Stimulated activated CD8-positive, alpha-beta memory T cell treated with anti-CD3 and anti-CD28 coated beads, Interleukin-12 subunit alpha, Interleukin-12 subunit beta, amount 100 ng/mL, for 1 hour (primary cell): ENCODE measurements at regions not wholly inside any gene's neighbourhood (a gene's known extent, or its start where the extent isn't known, plus 50 kb on each side); places are given as distances from the start of the nearest gene placed in this dataset.

Experiments
- DNase-seq: peaks from one replicate; pipeline ENCODE4 v3.0.0-alpha.2; 2020; ENCODE audit warnings: low read depth

DNA sequence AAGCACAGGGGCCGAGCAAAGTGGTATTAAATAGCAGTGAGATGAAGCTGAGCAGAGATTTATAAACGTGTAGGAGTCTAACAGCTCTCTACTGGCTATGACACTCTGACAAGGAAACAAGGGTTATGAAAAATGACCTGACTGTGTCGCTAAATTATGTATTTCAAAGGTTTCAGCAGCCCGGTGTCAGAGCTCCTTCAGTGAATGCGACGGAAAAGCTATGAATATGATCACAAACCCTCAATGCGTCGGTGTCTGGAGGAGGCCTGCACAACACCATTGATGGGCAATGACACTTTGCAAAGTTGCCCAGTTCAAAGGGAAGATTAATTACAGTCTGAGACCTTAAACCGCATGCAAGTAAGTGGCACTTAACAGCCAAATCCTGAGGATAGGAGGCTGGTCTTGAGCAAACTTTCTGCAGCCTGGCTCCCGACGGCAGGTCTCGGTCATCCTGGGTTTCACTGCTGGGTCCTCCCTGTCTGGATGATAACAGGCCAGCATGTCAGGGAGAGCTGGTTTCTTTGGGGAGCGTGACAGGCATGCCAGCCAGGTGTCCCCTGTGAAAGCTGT is 615.1 kb upstream of the SALL3 start:
- DNase-seq = no peak

DNA sequence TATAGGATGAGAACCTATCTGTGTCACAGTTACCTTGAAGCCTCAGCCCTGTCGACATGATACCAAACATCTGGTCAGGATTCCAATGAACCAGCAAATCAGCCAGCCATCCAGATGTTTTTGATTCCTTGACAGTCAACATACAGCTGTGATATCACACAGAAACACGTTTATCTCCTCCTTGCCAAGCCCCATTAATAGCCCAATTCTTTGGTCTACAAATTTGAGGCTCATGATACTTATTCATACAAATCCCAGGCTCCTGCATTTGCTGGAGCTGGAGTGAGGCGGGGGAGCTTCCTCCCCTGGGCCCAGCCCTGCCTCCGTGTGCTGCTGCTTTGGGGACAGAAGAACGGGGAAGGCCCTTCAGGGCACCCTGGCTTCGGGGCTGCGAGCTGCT is 611.6 kb upstream of the SALL3 start:
- DNase-seq = no peak

DNA sequence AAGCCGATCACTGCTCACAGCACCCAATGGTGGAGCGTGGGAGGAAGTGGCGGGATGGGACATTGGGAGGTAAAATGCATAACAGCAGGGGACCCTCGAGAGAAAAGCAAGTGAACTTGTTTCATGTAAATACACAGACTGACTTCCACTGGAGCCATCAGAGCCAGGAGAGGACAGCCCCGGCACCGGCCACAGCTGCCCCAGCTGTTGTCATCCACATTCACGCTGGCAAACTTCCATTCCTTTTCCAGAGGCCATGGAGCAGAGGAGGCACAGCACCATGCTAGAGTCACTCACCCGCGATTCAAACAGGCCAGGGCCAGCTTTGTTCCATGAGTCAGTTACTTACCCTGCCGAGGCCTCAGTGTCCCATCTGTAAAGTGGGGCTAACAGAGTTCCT is 610.9 kb upstream of the SALL3 start:
- DNase-seq = no peak

DNA sequence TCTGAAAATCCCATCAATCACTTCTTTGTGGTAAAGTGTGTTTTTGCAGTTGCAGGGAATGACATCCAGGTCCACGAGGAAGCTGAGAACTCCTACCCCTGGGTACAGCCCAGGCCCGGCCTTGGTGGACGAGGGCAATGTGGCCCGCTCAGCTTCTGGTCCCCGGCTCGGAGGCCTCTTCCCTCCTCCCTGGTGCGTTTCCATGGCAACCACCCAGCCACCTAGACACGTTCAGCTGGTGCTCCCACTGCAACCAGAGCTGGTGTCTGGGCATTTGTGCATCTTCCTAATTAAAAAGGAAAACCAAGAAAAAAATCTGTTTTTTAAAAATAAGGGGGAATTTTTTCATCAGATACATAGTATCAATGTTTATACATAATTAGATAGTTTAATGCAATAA is 603.6 kb upstream of the SALL3 start:
- DNase-seq = no peak

DNA sequence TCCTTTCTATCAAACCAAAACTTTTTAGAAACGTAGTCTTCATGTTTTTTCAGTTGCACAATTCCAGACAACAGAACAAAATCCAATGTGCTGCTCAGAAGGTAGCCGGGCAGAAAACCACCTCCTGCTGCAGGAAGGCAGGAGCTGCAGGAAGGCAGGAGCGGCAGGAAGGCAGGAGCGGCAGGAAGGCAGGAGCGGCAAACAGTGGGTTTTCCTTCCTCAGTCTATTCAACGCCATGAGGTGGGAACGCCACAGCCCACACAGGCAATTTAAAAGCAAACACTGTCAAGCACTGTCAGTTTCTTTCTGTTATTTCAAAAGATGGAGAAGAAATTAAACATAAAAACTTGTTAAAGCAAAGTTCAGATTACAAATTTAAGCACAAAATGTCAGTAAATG is 601.2 kb upstream of the SALL3 start:
- no peak for DNase-seq

DNA sequence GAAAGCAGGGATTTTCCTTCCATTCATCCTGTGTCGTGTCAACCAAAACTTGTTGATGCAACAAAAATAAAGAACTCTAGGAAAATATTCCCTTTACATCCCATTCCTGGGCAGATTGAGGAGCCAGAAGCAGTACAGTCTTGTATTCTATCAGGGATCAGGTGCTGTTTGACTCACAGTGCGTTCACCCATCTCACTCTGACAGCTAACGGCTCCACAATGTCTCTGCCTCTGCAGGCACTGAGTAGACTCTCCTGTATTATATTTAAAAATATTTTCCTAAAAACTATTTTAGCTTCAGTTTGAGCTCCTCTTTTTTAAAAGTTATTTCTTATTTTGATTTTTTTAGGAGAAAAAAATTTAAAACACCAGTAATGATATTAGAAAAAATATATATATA is 600.6 kb upstream of the SALL3 start:
- no peak for DNase-seq

DNA sequence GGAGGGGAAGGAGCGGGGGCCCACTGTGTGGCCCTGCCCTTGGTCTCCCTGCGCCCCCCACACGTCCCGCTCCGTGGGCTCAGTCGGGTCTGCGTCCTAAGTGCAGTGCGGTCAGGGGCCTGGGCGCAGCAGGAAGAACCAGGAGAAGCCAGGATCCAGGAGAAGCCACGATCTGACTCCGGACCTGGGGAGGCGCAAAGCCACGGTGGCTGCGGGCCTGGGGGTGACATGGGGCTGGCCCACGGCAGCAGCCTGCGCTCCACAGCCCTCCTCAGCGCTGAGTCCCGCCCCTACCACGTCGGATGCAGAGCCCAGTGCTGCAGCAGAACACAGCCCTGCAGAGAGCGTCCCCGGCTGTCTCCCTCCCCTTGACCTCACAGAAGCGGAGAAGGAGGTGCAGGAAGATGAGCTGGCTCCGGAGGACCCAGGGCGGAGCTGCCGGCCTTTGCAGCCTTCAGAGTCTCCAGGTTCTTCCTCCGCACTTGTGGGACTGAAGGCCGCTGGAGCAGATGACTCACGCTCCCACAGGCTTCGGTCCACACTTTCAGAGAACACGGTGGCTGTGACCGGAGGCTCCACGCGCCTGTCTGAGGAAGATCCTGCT is 589.2 kb upstream of the SALL3 start:
- no peak for DNase-seq

DNA sequence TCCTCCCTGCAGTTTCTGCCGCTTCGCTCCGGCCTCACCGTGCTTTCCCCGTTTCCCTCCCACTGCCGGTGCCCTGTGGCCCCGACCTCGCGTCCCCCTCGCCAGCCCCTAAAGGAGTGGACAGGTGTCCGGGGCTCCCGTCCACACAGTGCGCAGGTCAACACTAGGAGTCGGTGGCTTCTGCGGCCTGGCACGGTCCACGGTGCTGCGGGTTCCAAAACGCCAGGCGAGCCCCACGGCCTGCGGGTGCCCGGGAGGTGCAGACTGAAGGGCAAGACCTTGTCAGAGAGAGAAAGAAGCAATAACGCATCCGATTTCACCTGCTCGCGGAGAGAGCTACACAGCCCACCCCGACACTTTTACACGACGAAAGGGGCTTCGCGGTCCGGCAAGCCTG is 588.7 kb upstream of the SALL3 start:
- no peak for DNase-seq

DNA sequence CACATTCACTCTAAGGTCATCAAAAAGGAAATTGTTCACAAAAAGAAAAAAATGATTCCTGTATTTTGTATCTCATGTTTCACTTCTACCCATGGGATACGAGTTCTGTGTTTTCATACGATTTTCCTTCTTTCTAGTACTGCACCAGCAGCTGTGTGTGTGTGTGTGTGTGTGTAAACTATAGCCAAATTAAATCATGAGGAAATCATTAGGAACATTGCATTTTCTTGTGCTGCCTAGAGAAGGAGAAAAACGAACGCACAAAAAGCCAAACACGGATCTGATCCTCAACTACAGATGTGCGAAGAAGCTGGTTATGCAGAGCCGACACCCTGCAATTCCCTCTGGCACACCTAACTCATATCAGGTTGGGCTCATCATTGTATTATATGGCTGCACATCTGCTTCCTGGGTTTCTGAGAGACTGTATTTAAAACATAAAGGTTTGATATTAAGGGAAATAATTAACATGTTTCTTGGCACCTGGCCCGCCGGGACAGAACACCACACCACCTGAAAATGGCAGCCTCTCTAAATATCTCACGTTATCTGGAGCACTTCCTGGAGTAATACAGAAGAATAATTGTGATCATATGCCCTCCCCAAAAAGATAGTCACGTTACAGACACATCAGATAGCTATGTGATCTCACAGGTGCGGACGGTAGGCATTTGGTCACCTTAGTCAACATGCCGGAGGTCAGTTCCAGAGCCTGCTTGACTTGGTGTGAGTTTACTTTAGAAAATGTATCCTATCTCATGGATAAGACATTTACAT is 586.3 kb upstream of the SALL3 start:
- no peak for DNase-seq

DNA sequence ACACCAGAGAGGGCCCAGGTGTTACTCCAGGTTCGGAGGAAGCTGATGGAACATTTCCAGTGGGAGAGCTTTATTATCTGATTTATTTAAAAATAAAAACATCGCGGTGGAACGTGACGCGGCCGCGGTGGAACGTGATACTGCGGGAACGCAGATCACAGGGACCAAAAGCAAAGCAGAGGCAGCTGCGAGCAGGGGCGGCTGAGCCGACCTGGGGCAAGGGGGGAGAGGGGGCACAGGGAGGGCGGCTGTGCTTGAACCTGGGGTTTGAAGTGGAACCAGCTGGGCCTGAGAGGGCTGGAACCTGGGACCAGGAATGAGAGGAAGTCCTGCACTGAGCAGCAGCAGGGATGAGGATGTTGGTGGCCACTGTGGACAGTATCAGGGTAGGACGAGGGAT is 583.5 kb upstream of the SALL3 start:
- DNase-seq = no peak

DNA sequence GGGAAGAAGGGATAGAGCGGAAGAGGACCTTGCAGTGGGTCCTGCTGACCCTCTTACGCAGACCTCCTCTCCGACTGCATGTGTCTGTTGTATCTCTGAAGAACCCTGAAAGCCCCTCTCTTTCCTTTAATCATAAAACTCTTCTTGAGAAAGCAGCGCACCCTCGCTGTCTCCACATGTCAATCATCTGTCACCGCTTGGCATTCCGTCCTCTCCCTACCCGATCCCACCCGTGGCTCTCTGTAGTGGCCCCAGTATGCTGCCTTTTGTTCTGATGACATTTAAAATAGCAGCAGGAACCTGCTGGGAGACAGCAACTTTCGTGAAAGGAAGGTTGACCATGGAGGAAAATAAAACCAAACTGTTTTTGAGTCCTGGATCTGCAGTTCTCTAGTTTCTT is 582.9 kb upstream of the SALL3 start:
- DNase-seq = no peak

DNA sequence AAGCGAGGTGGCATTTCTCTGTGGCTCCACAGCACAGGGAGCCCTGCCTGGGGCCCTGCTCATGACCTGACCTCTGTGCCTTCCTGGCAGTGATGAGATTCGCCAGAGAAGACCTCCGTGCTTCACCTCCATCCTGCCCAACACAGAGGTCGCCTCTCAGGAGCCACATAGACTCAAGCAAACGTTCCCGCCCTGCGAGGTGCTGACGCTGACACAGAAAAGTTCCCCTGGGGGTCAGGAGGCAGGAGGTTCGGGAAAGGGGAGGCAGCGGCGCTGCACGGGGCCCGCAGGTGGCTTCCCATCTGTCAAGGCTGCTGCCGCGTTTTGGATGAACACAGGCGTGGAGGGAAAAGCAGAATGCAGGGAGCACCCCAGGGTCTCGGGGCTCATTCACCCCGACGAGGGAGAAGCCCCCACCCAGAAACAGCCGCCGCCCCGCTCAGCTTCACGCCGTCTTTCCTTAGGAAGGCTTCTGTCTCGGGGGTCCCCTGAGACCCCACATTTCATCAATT is 579.6 kb upstream of the SALL3 start:
- no peak for DNase-seq

DNA sequence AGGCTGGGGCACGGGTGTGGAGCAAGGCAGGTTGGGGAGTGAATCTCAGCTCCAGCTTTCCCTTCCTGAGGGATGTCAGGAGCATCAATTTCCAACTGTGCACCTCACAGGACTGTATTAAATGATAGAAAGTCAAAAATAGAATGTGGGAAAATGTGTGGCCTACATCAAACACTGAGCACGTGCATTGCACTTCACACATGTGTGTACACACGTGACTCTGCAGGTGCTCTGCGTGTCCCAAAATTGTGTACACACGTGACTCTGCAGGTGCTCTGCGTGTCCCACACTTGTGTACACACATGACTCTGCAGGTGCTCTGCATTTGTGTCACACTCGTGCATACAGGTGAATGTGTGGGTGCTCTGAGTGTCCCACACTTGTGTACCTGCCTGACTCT is 577.2 kb upstream of the SALL3 start:
- DNase-seq = no peak

DNA sequence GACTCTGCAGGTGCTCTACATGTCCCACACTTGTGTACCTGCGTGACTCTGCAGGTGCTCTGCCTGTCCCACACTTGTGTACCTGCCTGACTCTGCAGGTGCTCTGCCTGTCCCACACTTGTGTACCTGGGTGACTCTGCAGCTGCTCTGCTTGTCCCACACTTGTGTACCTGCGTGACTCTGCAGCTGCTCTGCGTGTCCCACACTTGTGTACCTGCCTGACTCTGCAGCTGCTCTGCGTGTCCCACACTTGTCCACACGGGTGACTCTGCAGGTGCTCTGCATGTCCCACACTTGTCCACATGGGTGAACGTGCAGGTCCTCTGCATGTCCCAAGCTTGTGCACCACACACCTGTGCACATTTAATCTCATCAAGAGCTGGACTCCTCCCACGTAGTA is 576.7 kb upstream of the SALL3 start:
- no peak for DNase-seq

DNA sequence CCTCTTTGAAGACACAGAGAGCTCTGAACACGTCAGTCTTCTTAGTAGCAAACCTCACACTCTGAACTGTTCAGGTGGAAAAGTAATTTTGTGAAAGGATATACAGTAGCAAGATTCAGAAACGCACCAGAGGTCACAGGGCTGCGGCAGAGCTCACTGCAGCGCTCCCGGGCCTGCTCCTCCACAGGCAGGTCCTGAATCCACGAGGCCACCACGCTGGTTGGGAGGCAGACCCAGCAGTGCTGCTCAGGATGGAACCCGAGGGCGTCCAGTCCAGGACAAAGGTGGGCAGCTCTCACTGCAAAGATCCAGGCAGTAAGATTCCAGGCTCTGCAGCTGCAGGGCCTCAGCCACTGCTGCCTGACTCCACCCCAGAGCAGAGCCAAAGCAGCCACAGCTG is 576.2 kb upstream of the SALL3 start:
- DNase-seq = no peak

DNA sequence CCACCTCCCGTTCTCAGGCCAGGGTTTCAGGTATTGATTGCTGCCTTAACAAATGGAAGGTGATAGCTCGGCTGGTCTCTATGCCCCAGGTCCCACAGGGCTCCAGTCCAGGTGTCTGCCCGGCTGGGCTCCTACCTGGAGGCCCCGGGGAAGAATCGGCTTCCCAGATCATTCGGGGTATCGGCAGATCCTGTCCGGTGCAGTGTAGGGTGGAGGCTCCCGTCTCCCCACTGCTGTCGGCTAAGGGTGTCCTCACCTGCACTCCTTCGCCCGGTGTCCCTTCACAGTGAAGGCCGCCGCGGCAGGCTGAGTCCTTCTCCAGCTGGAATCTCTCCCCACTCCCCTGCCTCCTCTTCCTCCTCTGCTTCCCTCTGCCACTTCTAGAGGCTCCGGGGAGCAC is 573.9 kb upstream of the SALL3 start:
- DNase-seq = no peak

DNA sequence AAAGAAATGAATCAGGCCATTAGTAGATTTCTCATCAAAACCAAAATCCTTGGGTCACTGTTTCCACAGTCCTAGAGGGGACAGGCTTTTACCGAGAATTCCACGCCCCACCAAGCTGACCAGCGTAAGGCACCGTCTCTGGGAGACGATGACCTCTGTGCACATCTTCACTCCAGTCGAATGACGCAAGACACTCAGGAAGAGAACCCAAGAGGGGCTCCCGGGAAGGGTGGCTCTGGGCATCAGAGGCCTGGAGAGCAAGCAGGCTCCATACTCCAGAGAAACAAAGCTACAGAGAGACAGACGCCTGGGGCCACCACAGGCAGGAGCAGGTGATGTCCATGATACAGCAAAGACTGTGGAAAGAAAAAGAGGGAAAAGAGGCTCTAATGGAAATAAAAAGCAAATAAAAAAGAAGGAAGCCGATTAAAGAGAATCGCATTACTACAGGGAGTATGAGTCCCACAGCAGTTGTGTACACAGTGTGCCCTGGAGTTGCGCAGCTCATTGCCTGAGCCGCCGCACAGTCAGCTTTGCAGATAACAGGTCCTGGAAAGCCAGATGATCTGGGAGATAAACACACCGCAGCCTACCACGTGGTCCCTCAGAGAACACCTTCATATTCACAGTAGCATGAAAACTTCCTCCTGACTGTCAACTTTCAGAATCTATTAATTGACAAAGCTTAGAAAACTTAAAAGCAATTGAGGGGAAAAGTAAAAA is 572.7 kb upstream of the SALL3 start:
- no peak for DNase-seq

DNA sequence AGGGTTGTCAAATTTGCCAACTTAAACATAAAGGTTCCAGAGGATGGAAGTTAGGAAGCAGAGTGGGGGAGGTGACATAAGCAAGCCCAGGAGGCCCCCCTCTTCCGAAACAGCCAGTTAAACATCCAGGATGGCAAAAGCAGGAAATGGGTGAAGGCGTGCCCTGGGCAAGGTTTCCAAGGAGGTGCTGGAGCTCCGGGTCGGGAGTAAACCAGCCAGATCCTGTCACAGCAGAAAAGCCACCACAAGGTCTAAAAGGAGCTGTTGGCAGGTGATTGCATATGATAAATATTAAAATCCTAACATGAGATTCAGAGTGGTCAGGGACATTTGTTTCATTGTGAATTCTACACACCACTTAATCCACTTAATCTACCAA is 572.2 kb upstream of the SALL3 start:
- no peak for DNase-seq

DNA sequence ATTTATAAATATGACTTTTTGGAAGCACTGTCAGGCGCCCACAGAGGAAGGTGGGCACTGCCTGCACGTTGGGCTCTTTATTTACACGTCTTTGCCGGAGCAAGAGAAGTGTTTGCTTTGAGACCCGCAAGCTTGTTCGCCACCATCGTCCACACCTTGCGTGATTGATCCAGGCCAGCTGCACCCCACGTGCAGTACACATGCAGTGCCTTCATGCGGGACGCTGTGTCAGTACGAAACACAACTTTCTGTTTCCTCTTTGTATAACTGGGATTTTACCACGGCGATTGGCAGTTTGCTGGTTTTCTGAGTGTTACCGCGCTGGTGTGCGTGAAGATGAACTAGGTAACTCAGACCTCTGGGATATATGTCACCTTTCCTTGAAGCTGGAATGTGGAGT is 571.0 kb upstream of the SALL3 start:
- DNase-seq = no peak

DNA sequence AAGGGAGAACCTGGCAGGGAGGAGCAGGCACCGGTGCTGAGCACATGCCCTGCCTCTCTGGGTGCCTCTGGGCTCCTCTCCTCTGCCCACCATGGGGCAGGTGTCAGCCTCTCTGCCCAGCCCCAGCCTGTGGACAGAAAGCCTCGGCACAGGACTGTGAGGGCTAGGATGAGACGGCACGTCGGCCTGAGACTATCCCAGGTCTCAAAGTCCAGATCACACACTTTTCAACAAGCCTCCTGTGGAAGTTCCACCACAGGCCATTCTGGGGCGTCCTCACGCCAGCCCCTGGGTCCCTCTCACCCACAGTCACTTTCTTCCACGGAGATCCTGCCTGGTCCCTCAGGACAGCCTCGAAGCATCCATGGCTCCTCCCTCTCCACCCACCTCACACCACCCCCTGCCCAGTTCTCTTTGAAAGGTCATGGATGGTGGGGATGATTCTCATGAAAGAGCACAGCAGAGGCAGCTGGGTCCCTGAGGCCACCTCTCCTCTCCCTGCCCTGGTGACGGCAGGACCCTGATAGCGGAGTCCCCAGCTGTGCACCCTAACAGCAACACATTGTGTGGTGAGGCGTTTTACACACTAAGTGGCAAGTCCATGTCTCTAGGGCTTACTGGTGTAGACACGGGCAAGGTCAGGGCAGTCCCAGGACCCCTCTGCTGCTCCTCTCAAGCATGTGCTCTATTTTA is 569.4 kb upstream of the SALL3 start:
- no peak for DNase-seq

DNA sequence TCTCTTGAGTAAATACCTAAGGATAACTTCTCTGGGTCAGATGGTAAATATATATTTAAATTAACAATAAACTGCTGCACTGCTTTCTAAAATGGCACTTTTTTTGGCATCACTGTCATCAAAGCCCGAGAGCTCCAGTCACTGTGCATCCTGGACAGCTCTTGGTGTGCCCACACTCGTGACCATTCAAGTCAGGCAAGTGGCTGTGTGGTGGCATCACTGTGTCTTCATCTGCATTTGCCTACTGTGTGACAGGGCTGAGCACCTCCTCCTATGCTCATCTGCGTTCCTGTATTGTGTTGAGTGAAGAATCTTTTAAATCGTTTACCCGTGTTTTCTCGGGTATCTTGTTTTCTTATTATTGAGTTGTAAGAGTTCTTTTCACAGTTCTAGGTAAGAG is 568.1 kb upstream of the SALL3 start:
- no peak for DNase-seq

DNA sequence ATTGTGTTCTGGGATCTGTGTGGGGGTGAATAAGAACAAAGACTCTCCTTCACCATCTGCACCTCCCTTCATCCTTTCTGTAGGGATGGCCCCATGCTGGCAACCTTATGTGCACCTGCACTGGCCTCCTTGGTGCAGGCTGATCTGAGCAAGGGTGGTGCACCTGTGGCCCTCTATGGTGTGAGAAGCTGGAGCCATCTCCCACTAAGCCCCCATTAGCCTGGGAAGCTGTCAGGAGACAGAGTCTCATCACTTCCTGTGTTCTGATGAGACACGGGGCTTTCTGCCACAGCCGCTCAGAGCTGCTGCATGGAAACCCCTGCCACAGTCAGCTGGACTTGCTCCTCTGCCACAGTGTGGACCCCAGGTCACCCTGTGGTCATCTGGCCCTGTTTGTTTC is 565.3 kb upstream of the SALL3 start:
- DNase-seq = no peak
